ENCODE measurements at regions not wholly inside any gene's neighbourhood (a gene's known extent, or its start where the extent isn't known, plus 50 kb on each side); places are given as distances from the start of the nearest gene placed in this dataset.

- DNase-seq (ENCODE audit: low read depth, low spot score), result no peak
- Histone ChIP-seq H4K20me1 (ENCODE audit: control insufficient read depth, extremely low read depth, insufficient read depth, low read length) (no peaks in the 10 kb centered on the region), H3K27ac (ENCODE audit: control insufficient read depth, insufficient read depth, low read length) (no peak overlapping the region), H3K4me3 (ENCODE audit: control insufficient read depth in 2 of 3, extremely low read depth in 1 of 3, insufficient read depth in 2 of 3, low read depth in 1 of 3, low read length in 3 of 3) (no peak overlapping the region), H3K4me2 (ENCODE audit: control insufficient read depth, extremely low read depth, insufficient read depth, low read depth, low read length) (no peak overlapping the region), H3K4me1 (ENCODE audit: control insufficient read depth, extremely low read depth, insufficient read depth, low read length) (no peaks in the 10 kb centered on the region), H3K27me3 (ENCODE audit: control insufficient read depth, extremely low read depth, insufficient read depth, low read length) (no peaks in the 10 kb centered on the region), H3K79me2 (ENCODE audit: control insufficient read depth, insufficient read depth, low read length) (no peaks in the 10 kb centered on the region), H3K9ac (ENCODE audit: control insufficient read depth, extremely low read depth, insufficient read depth, low read length) (no peak overlapping the region), H2AFZ (ENCODE audit: control insufficient read depth, low read length) (no peak overlapping the region), H3K9me3 (ENCODE audit: control insufficient read depth, low read depth, low read length) (peaks cover 16% of the 10 kb centered on the region), H3K9me1 (ENCODE audit: control insufficient read depth, extremely low read depth, insufficient read depth, low read length) (no peaks in the 10 kb centered on the region), H3K36me3 (ENCODE audit: control insufficient read depth in 2 of 2, extremely low read depth in 1 of 2, insufficient read depth in 2 of 2, low read length in 2 of 2) (no peaks in the 10 kb centered on the region)
- dilution Hi-C loops (cut with MboI; ENCODE audit: extremely low pct_ligation_motif_present, low sequenced_read_pairs), result no loop called here
- no peak for FAIRE-seq
- TF ChIP-seq CTCF (optimal IDR thresholded peaks at IDR 0.05 in 1 of 3, IDR thresholded peaks at IDR 0.05 in 1 of 3, conservative IDR thresholded peaks at IDR 0.05 in 1 of 3; ENCODE audit: extremely low read depth in 1 of 3, insufficient read depth in 2 of 3, low read length in 3 of 3), result no peak
- no peak for TF ChIP-seq EZH2 (IDR thresholded peaks at IDR 0.05; ENCODE audit: low read length)
Observed at GRCh38 chr10:131019696-131020095, 291.8 kb downstream of the TCERG1L start.

GRCh38 chr10:131020775-131021174 is 290.7 kb downstream of the TCERG1L start:
- H3K9me1 ChIP-seq (ENCODE audit: control insufficient read depth, extremely low read depth, insufficient read depth, low read length), result no peaks in the 10 kb centered on the region
- no peak overlapping the region for H3K27ac ChIP-seq (ENCODE audit: control insufficient read depth, insufficient read depth, low read length)
- no peak for FAIRE-seq
- TF ChIP-seq EZH2 (IDR thresholded peaks at IDR 0.05; ENCODE audit: low read length) (no peak), CTCF (optimal IDR thresholded peaks at IDR 0.05 in 1 of 3, IDR thresholded peaks at IDR 0.05 in 1 of 3, conservative IDR thresholded peaks at IDR 0.05 in 1 of 3; ENCODE audit: extremely low read depth in 1 of 3, insufficient read depth in 2 of 3, low read length in 3 of 3) (no peak)
- H3K4me3 ChIP-seq (ENCODE audit: control insufficient read depth in 2 of 3, extremely low read depth in 1 of 3, insufficient read depth in 2 of 3, low read depth in 1 of 3, low read length in 3 of 3), result no peak overlapping the region
- H4K20me1 ChIP-seq (ENCODE audit: control insufficient read depth, extremely low read depth, insufficient read depth, low read length), result no peaks in the 10 kb centered on the region
- no peak for DNase-seq (ENCODE audit: low read depth, low spot score)
- no peaks in the 10 kb centered on the region for H3K36me3 ChIP-seq (ENCODE audit: control insufficient read depth in 2 of 2, extremely low read depth in 1 of 2, insufficient read depth in 2 of 2, low read length in 2 of 2)
- dilution Hi-C loops (cut with MboI; ENCODE audit: extremely low pct_ligation_motif_present, low sequenced_read_pairs), result no loop called here
- H3K27me3 ChIP-seq (ENCODE audit: control insufficient read depth, extremely low read depth, insufficient read depth, low read length), result no peaks in the 10 kb centered on the region
- no peak overlapping the region for H2AFZ ChIP-seq (ENCODE audit: control insufficient read depth, low read length)
- H3K9me3 ChIP-seq (ENCODE audit: control insufficient read depth, low read depth, low read length), result peaks cover 14% of the 10 kb centered on the region
- no peaks in the 10 kb centered on the region for H3K4me1 ChIP-seq (ENCODE audit: control insufficient read depth, extremely low read depth, insufficient read depth, low read length)
- no peak overlapping the region for H3K4me2 ChIP-seq (ENCODE audit: control insufficient read depth, extremely low read depth, insufficient read depth, low read depth, low read length)
- no peak overlapping the region for H3K9ac ChIP-seq (ENCODE audit: control insufficient read depth, extremely low read depth, insufficient read depth, low read length)
- no peaks in the 10 kb centered on the region for H3K79me2 ChIP-seq (ENCODE audit: control insufficient read depth, insufficient read depth, low read length)
